GM12878 (cell line): ENCODE measurements at regions not wholly inside any gene's neighbourhood (a gene's known extent, or its start where the extent isn't known, plus 50 kb on each side); places are given as distances from the start of the nearest gene placed in this dataset.

ENCODE experiments used
- ATF3 ChIP-seq: IDR thresholded peaks from 2 replicates; pipeline ENCODE4 v1.6.1; 2011; ENCODE audit warnings: low read depth, mild to moderate bottlenecking, low read length, moderate library complexity, borderline replicate concordance; ENCODE audit errors: extremely low read depth
- BCLAF1 ChIP-seq: fragments of 450-650 bp; IDR thresholded peaks from 2 replicates; pipeline ENCODE4 v1.6.1; 2017; ENCODE audit warnings: antibody characterized with exemption, mild to moderate bottlenecking, moderate library complexity
- BHLHE40 ChIP-seq, 2 experiments: fragments of 450-650 bp in 1 of 2; IDR thresholded peaks; 2 replicates each; pipeline ENCODE4 v1.6.1; 2011 to 2017; ENCODE audit warnings: low read depth in 2 of 2, borderline replicate concordance in 1 of 2, improper control_type of control experiment in 1 of 2, low read length in 1 of 2, mild to moderate bottlenecking in 1 of 2
- CHD1 ChIP-seq: IDR thresholded peaks from 2 replicates; pipeline ENCODE4 v1.6.1; 2012; ENCODE audit warnings: low read depth, low read length, improper control_type of control experiment
- CHD2 ChIP-seq: IDR thresholded peaks from 2 replicates; pipeline ENCODE4 v1.6.1; 2011; ENCODE audit warnings: low read depth, low read length, improper control_type of control experiment, borderline replicate concordance
- CREB1 ChIP-seq: IDR thresholded peaks from 2 replicates; pipeline ENCODE4 v1.6.1; 2012; ENCODE audit warnings: low read depth, mild to moderate bottlenecking, inconsistent platforms
- CUX1 ChIP-seq: IDR thresholded peaks from 2 replicates; pipeline ENCODE4 v1.6.1; 2012; ENCODE audit warnings: improper control_type of control experiment, low read depth, low read length; ENCODE audit not compliant: insufficient replicate concordance
- HDAC6 ChIP-seq: fragments of 200-600 bp; sonication (generic); IDR thresholded peaks from one replicate; pipeline ENCODE4 v1.8.0; 2017; ENCODE audit warnings: antibody characterized with exemption; ENCODE audit not compliant: unreplicated experiment
- IRF3 ChIP-seq: fragments of 450-650 bp; IDR thresholded peaks from 2 replicates; pipeline ENCODE4 v1.6.1; 2014; ENCODE audit warnings: mild to moderate bottlenecking
- IRF4 ChIP-seq: IDR thresholded peaks from 2 replicates; pipeline ENCODE4 v1.6.1; 2011; ENCODE audit warnings: low read depth, low read length
- NBN ChIP-seq: fragments of 450-650 bp; IDR thresholded peaks from 2 replicates; pipeline ENCODE4 v1.6.1; 2016
- POLR2A ChIP-seq: IDR thresholded peaks from 2 replicates; pipeline ENCODE4 v1.6.1; 2011; ENCODE audit warnings: low read depth, mild to moderate bottlenecking, low read length
- POU2F2 ChIP-seq: IDR thresholded peaks from 3 replicates; pipeline ENCODE4 v1.6.1; 2011; ENCODE audit warnings: low read depth, mild to moderate bottlenecking, low read length, borderline replicate concordance
- RAD21 ChIP-seq: IDR thresholded peaks from 2 replicates; pipeline ENCODE4 v1.6.1; 2011; ENCODE audit warnings: mild to moderate bottlenecking, low read depth, low read length, moderate library complexity; ENCODE audit not compliant: insufficient read depth
- RFX5 ChIP-seq: IDR thresholded peaks from 2 replicates; pipeline ENCODE4 v1.6.1; 2011; ENCODE audit warnings: low read depth, low read length, improper control_type of control experiment
- RUNX3 ChIP-seq: IDR thresholded peaks from 2 replicates; pipeline ENCODE4 v1.6.1; 2012; ENCODE audit warnings: low read length, inconsistent platforms
- SKIL ChIP-seq: fragments of 450-650 bp; IDR thresholded peaks from 2 replicates; pipeline ENCODE4 v1.6.1; 2017; ENCODE audit warnings: mild to moderate bottlenecking, low read depth, inconsistent platforms; ENCODE audit not compliant: poor library complexity, severe bottlenecking
- SMAD5 ChIP-seq: IDR thresholded peaks from 2 replicates; pipeline ENCODE4 v1.6.1; 2016; ENCODE audit warnings: antibody characterized with exemption, low read depth
- ZNF207 ChIP-seq: fragments of 450-650 bp; IDR thresholded peaks from 2 replicates; pipeline ENCODE4 v1.6.1; 2014; ENCODE audit warnings: antibody characterized with exemption, mild to moderate bottlenecking, borderline replicate concordance

- no peak for TF ChIP-seq BCLAF1
- TF ChIP-seq RFX5: no peak
- TF ChIP-seq IRF3: no peak
- TF ChIP-seq CHD1: no peak
- peak; percentile 44; the same call in 1 of the 2 replicates for TF ChIP-seq POLR2A
- no peak for TF ChIP-seq BHLHE40 (IDR thresholded peaks at IDR 0.05; ENCODE audit: borderline replicate concordance in 1 of 2, low read depth in 2 of 2, low read length in 1 of 2)
- TF ChIP-seq RUNX3: no peak
- no peak; the same call in 1 of the 2 replicates for TF ChIP-seq IRF4
- TF ChIP-seq SKIL: no peak
- no peak for TF ChIP-seq ATF3
- no peak for TF ChIP-seq NBN
- no peak for TF ChIP-seq CHD2
- no peak for TF ChIP-seq SMAD5
- no peak for TF ChIP-seq ZNF207
- TF ChIP-seq RAD21: no peak
- peak; percentile 36; the same call in 1 of the 2 replicates for TF ChIP-seq CREB1
- no peak for TF ChIP-seq POU2F2
- TF ChIP-seq CUX1: no peak
- TF ChIP-seq HDAC6: no peak
These were observed 109.2 kb upstream of the FUT8 start (continued) for GRCh38 chr14:65303190-65303898.
